GM10266 (cell line): ENCODE measurements at regions not wholly inside any gene's neighbourhood (a gene's known extent, or its start where the extent isn't known, plus 50 kb on each side); places are given as distances from the start of the nearest gene placed in this dataset.
"Not testable (repeated sequence)": the region's sequence is repeated elsewhere in the genome, so short reads cannot be mapped to it uniquely, and the experiment has no call there.

ENCODE experiments used
- DNase-seq: peaks from one replicate; pipeline ENCODE4 v3.0.0; 2012; ENCODE audit errors: extremely low spot score
- CTCF ChIP-seq: IDR thresholded peaks from 2 replicates; pipeline ENCODE4 v1.5.1; 2012; ENCODE audit warnings: mild to moderate bottlenecking, low read depth; ENCODE audit not compliant: control insufficient read depth, insufficient read depth; ENCODE audit errors: missing control alignments

- no peak for TF ChIP-seq CTCF
- DNase-seq: no peak
These were observed 1193.0 kb downstream of the AACS start for GRCh38 chr12:126258190-126258589.

GRCh38 chr12:126262829-126263228 is 1197.6 kb downstream of the AACS start:
- no peak for TF ChIP-seq CTCF
- DNase-seq: no peak

GRCh38 chr12:126268222-126268621 is 1203.0 kb downstream of the AACS start:
- DNase-seq: no peak
- TF ChIP-seq CTCF: no peak

- TF ChIP-seq CTCF: no peak
- DNase-seq: no peak
These were observed 1205.9 kb downstream of the AACS start for GRCh38 chr12:126271159-126271558.

GRCh38 chr12:126282691-126283090 is 1217.5 kb downstream of the AACS start:
- TF ChIP-seq CTCF: no peak
- DNase-seq: no peak

- TF ChIP-seq CTCF: no peak
- no peak for DNase-seq
These were observed 1221.0 kb downstream of the AACS start for GRCh38 chr12:126286203-126286602.

GRCh38 chr12:126290456-126290855 is 1225.2 kb downstream of the AACS start:
- no peak for TF ChIP-seq CTCF
- no peak for DNase-seq

GRCh38 chr12:126291987-126292386 is 1226.8 kb downstream of the AACS start:
- DNase-seq: not testable (repeated sequence)
